NCI-H2029 (cell line): ENCODE measurements at regions not wholly inside any gene's neighbourhood (a gene's known extent, or its start where the extent isn't known, plus 50 kb on each side); places are given as distances from the start of the nearest gene placed in this dataset.
"Not testable (repeated sequence)": the region's sequence is repeated elsewhere in the genome, so short reads cannot be mapped to it uniquely, and the experiment has no call there.

Experiments
- DNase-seq: peaks from one replicate; lab custom pipeline; 2025; lab: John Stamatoyannopoulos, UW

GRCh38 chr7:128561116-128561722, 84.7 kb downstream of the METTL2B start:
- not testable (repeated sequence) for DNase-seq

DNA sequence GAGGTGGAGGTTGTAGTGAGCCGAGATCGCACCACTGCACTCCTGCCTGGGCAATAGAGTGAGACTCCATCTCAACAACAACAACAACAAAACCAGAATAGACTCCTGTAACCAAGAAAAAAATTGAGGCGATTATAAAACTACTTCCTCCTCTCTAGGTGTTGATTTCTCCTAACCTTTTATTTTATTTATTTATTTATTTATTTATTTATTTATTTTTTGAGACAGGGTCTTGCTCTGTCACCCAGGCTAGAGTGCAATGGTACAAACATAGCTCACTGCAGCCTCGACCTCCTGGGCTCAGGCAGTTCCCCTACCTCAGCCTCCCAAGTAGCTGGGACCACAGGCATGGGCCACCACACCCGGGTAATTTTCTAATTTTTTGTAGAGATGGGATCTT, 86.2 kb downstream of the METTL2B start:
- DNase-seq, result not testable (repeated sequence)

GRCh38 chr7:128564123-128564700, 87.7 kb downstream of the METTL2B start:
- not testable (repeated sequence) for DNase-seq

- not testable (repeated sequence) for DNase-seq
These were observed 88.7 kb downstream of the METTL2B start for GRCh38 chr7:128564932-128565864.

GRCh38 chr7:128575277-128575676, 96.8 kb upstream of the GARIN1A start:
- DNase-seq, result not testable (repeated sequence)

- not testable (repeated sequence) for DNase-seq
These were observed 95.1 kb upstream of the GARIN1A start for GRCh38 chr7:128576953-128577352.

DNA sequence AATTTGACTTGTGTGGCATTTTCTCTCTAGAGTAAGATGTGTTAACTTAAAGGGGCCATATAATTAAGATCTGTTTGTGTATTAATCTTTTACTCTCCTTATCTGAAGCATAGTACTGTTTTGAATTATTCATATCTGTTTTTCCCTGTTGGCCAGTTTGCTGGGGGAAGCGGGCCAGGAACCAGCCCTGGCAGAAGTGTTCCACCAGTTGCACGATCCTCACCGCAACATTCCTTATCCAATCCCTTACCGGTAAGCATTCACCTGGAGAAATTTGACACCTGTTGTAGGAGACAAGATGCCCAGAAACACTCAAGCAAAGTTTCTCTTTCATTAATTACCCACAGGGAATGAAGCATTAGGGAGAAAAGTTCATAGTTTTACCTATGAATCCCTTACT, 92.2 kb upstream of the GARIN1A start:
- not testable (repeated sequence) for DNase-seq

GRCh38 chr7:128581100-128581499, 91.0 kb upstream of the GARIN1A start:
- DNase-seq, result not testable (repeated sequence)

DNA sequence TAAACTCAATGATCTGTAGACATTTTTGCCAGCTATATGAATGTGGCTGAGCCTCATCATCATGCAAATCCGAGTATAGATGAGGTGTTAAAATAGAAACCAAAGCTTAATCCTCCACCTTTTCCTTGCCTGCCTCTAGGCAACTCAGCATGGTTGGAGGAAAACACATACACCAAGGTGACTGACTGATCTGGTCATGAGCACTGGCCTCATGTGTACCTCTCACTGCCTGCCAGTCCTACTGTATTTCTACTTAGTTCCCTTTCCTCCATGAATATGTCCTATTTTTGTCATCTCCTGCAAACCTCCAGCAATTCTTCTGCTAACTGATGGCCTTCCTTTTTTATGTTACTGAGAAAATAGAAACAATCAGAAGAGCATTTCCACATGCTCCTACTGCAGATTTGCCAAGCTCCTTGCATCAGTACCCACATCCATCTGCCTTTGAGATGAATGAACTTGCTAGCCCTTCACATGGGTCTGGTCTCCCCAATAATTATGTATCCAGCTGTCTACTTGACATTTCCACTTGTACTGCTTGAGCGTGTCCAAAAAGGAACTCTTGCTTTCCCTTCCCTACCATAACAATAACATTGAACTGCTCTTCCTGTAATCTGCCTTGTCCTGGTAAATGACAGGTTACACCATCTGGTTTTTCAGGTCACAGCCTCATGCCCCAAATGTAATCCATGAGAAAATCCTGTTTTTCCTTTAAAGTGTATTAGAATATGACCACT, 90.1 kb upstream of the GARIN1A start:
- not testable (repeated sequence) for DNase-seq

- DNase-seq, result not testable (repeated sequence)
These were observed 85.4 kb upstream of the GARIN1A start for GRCh38 chr7:128586715-128587114.

GRCh38 chr7:128591705-128592104, 80.4 kb upstream of the GARIN1A start:
- DNase-seq, result no peak

- not testable (repeated sequence) for DNase-seq
These were observed 79.9 kb upstream of the GARIN1A start for GRCh38 chr7:128592209-128592608.

DNA sequence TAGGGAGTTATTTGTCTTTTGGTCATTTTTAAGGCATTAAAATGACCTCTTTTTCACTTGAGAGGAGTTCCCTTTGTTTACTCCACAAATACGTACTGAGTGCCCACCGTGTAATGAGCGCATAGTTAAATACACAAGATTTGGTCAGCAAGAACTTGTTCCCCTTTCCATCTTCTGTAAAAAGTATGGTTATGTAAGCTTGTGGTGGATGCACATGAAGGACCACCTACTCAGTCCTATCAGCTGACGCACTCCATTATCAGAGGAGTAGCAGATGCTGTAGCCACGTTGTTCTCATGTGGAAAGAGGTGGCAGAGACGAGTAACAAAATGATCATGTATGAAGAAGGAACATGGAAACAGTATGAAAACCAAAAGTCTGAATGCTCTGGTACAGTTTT, 78.0 kb upstream of the GARIN1A start:
- DNase-seq, result not testable (repeated sequence)

DNA sequence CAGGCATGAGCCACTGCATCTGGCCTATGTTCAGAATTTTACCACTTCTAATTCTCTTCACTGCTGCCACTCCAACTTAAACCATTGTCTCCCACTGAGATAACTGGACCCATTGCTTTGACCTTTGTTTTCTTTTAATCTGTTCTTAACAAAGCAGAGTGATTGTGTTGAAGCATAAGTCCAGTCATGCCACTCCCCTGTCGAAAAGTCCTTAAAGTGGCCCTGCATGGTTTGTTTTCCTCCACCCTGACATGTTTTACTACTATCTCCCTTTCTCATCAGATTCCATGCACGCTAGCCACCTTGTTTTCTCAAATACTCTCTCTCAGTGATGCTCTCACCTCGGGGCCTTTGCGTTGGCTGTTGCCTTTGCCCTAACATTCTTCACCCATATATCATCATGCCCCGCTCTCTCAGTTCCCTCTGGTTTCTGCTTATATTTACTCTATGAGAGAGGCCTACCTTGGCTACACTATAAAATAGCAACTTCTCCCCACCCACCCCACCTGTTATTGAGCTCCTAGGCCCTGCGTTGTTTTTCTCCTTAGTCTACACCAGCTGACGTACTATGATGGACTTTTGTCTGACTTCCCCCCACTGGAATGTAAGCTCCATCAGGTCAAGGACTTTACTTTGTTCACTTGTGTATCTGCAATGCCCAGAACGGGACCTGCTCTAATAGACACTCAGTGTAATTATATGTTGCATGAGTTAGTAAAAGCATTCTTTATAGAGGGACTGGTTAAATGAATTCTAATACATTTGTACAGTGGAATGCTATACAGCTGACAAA, 75.6 kb upstream of the GARIN1A start:
- not testable (repeated sequence) for DNase-seq

DNA sequence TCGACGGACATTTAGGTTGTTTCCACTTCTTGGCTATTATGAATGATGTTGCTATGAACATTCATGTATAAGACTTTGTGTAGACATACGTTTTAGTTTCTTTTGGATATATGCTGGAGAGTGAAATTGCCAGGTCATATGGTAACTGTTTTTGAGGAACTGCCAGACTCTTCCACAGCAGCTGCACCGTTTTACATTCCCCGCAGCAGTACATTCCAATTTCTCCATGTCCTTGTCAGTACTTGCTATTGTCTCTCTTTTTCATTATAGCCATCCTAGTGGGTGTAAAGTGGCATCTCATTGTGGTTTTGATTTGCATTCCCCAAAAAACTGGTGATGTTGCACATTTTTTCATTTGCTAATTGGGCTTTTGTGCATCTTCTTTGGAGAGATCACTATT, 73.1 kb upstream of the GARIN1A start:
- DNase-seq, result not testable (repeated sequence)

DNA sequence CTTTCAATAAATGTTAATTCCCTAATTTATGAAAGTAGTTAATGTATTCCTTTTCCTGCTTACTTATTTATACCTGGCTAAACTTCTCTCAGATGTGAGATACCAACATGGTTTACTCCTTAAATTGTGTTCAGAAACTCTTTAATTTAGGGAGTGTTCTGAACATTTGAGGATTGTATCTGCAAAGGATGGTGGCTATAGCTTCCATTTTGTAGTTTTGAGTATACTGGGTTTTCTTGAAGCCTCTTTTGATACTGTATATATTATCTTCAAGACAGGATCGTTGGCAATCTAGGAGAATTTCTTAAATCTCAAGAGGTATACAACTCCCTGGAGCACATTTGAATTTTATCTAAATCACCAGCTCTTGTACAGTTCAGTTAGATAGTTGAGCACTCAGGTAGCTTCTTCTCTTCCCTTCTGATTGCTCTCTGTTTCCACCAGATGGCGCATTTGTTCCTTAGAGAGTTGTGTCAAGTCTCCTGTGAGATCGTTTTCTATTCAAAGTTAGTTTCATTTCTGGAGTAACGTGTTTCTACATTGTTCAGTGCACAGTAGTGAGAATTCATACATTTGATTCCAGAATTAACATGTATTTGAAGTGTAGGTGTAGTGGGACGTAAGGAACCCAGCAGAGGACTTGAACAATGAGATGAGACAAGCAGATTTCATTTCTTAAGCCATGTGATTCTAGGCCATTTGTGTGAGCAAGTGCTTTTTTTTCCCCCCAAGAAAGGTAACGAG, 63.2 kb upstream of the GARIN1A start:
- DNase-seq, result peak; percentile 55

- DNase-seq, result not testable (repeated sequence)
These were observed 58.7 kb upstream of the GARIN1A start for GRCh38 chr7:128613366-128613765.

DNA sequence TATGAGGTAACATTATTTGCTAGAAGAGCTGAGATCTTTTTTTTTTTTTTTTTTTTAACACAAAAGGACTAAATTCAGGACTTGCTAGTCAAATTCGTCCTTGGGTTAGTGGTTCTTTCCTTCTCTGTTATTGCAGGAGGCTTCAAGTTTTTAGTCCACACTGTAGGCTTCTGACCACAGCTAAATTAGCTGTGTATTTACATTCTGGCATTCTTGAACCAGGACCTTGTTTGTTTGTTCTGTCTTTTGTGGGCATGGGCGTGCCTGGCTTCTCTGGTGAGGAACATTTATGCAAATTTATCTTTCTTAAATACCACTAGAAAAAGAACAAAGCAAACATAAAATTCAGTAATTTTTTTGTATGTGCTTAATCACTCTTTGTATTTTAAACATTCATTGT, 57.3 kb upstream of the GARIN1A start:
- not testable (repeated sequence) for DNase-seq

DNA sequence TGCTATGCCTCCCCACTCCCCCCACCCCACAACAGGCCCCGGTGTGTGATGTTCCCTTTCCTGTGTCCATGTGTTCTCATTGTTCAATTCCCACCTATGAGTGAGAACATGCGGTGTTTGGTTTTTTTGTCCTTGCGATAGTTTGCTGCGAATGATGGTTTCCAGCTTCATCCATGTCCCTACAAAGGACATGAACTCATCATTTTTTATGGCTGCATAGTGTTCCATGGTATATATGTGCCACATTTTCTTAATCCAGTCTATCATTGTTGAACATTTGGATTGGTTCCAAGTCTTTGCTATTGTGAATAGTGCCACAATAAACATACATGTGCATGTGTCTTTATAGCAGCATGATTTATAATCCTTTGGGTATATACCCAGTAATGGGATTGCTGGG, 55.3 kb upstream of the GARIN1A start:
- DNase-seq, result not testable (repeated sequence)
